ENCODE measurements at regions not wholly inside any gene's neighbourhood (a gene's known extent, or its start where the extent isn't known, plus 50 kb on each side); places are given as distances from the start of the nearest gene placed in this dataset.

- Histone ChIP-seq H3K9me3 (no peaks in the 10 kb centered on the region), H3K4me1 (no peaks in the 10 kb centered on the region), H3K36me3 (ENCODE audit: control insufficient read depth, insufficient read depth, low read length) (no peaks in the 10 kb centered on the region), H3K4me3 (ENCODE audit: low read depth, low read length) (no peak overlapping the region), H3K27me3 (replicated peaks; ENCODE audit: control insufficient read depth, insufficient read depth, low read length) (no peaks in the 10 kb centered on the region)
- Mint-ChIP-seq H3K4me3 (ENCODE audit: unreplicated experiment) (no peak overlapping the region), H3K36me3 (ENCODE audit: insufficient read depth, unreplicated experiment) (no peaks in the 10 kb centered on the region), H3K9me3 (ENCODE audit: unreplicated experiment) (no peaks in the 10 kb centered on the region), H3K27ac (ENCODE audit: unreplicated experiment) (no peak overlapping the region), H3K27me3 (ENCODE audit: insufficient read depth, unreplicated experiment) (peaks cover 3% of the 10 kb centered on the region), H3K4me1 (ENCODE audit: low read depth, unreplicated experiment) (no peaks in the 10 kb centered on the region)
- DNase-seq = no peak
- POLR2A ChIA-PET = no interaction called here
- no peak for TF ChIP-seq CTCF (IDR thresholded peaks at IDR 0.05; ENCODE audit: insufficient read depth in 1 of 2, low read depth in 1 of 2, low read length in 1 of 2, severe bottlenecking in 1 of 2, unreplicated experiment in 1 of 2)
- CTCF ChIA-PET = no interaction called here
- intact Hi-C loops (cut with micrococcal nuclease; ENCODE audit: unreplicated experiment) = no loop called here
- no TSS peak for BruUV-seq (replicated peaks)
These were observed 347.8 kb downstream of the DUSP10 start for GRCh38 chr1:221394011-221394544.

- Histone ChIP-seq H3K4me3 (ENCODE audit: low read depth, low read length) (no peak overlapping the region), H3K9me3 (no peaks in the 10 kb centered on the region), H3K4me1 (no peaks in the 10 kb centered on the region), H3K27me3 (replicated peaks; ENCODE audit: control insufficient read depth, insufficient read depth, low read length) (no peaks in the 10 kb centered on the region), H3K36me3 (ENCODE audit: control insufficient read depth, insufficient read depth, low read length) (no peaks in the 10 kb centered on the region)
- POLR2A ChIA-PET = no interaction called here
- Mint-ChIP-seq H3K9me3 (ENCODE audit: unreplicated experiment) (peaks cover 15% of the 10 kb centered on the region), H3K27ac (ENCODE audit: unreplicated experiment) (no peak overlapping the region), H3K36me3 (ENCODE audit: insufficient read depth, unreplicated experiment) (no peaks in the 10 kb centered on the region), H3K4me3 (ENCODE audit: unreplicated experiment) (no peak overlapping the region), H3K4me1 (ENCODE audit: low read depth, unreplicated experiment) (no peaks in the 10 kb centered on the region), H3K27me3 (ENCODE audit: insufficient read depth, unreplicated experiment) (no peaks in the 10 kb centered on the region)
- intact Hi-C loops (cut with micrococcal nuclease; ENCODE audit: unreplicated experiment) = no loop called here
- no peak for DNase-seq
- no peak for TF ChIP-seq CTCF (IDR thresholded peaks at IDR 0.05; ENCODE audit: insufficient read depth in 1 of 2, low read depth in 1 of 2, low read length in 1 of 2, severe bottlenecking in 1 of 2, unreplicated experiment in 1 of 2)
- CTCF ChIA-PET = no interaction called here
- no TSS peak for BruUV-seq (replicated peaks)
These were observed 345.4 kb downstream of the DUSP10 start for GRCh38 chr1:221396526-221396925.

GRCh38 chr1:221397141-221397540, 344.7 kb downstream of the DUSP10 start:
- no peaks in the 10 kb centered on the region for H3K9me3 ChIP-seq
- POLR2A ChIA-PET = no interaction called here
- Mint-ChIP-seq H3K36me3 (ENCODE audit: insufficient read depth, unreplicated experiment) (no peaks in the 10 kb centered on the region), H3K27me3 (ENCODE audit: insufficient read depth, unreplicated experiment) (no peaks in the 10 kb centered on the region), H3K4me3 (ENCODE audit: unreplicated experiment) (no peak overlapping the region), H3K9me3 (ENCODE audit: unreplicated experiment) (peaks cover 15% of the 10 kb centered on the region), H3K4me1 (ENCODE audit: low read depth, unreplicated experiment) (no peaks in the 10 kb centered on the region), H3K27ac (ENCODE audit: unreplicated experiment) (no peak overlapping the region)
- no TSS peak for BruUV-seq (replicated peaks)
- no peak overlapping the region for H3K4me3 ChIP-seq (ENCODE audit: low read depth, low read length)
- H3K27me3 ChIP-seq (replicated peaks; ENCODE audit: control insufficient read depth, insufficient read depth, low read length) = no peaks in the 10 kb centered on the region
- TF ChIP-seq CTCF (IDR thresholded peaks at IDR 0.05; ENCODE audit: insufficient read depth in 1 of 2, low read depth in 1 of 2, low read length in 1 of 2, severe bottlenecking in 1 of 2, unreplicated experiment in 1 of 2) = no peak
- DNase-seq = no peak
- no peaks in the 10 kb centered on the region for H3K4me1 ChIP-seq
- CTCF ChIA-PET = no interaction called here
- intact Hi-C loops (cut with micrococcal nuclease; ENCODE audit: unreplicated experiment) = no loop called here
- H3K36me3 ChIP-seq (ENCODE audit: control insufficient read depth, insufficient read depth, low read length) = no peaks in the 10 kb centered on the region

Measured in Caco-2 (cell line).